Progenitor cell of endocrine pancreas (in vitro differentiated cells): ENCODE measurements at regions not wholly inside any gene's neighbourhood (a gene's known extent, or its start where the extent isn't known, plus 50 kb on each side); places are given as distances from the start of the nearest gene placed in this dataset.

ENCODE experiments used
- DNase-seq: peaks from one replicate; pipeline ENCODE4 v3.0.0; 2021; ENCODE audit warnings: low spot score; ENCODE audit not compliant: unreplicated experiment
- H3K27ac Mint-ChIP-seq: 2 replicates; pipeline ENCODE4 v1.8.0; 2021; ENCODE audit warnings: mild to moderate bottlenecking, moderate library complexity, mixed read lengths
- H3K27me3 Mint-ChIP-seq: 2 replicates; pipeline ENCODE4 v1.8.0; 2021; ENCODE audit warnings: mixed read lengths
- H3K36me3 Mint-ChIP-seq: 2 replicates; pipeline ENCODE4 v1.8.0; 2022; ENCODE audit warnings: mixed read lengths; ENCODE audit not compliant: insufficient read depth
- H3K4me1 Mint-ChIP-seq: 2 replicates; pipeline ENCODE4 v1.8.0; 2021; ENCODE audit warnings: low read depth, mixed read lengths
- H3K4me3 Mint-ChIP-seq: 2 replicates; pipeline ENCODE4 v1.8.0; 2021; ENCODE audit warnings: low read depth, mild to moderate bottlenecking, moderate library complexity, mixed read lengths
- H3K9me3 Mint-ChIP-seq: 2 replicates; pipeline ENCODE4 v1.8.0; 2021; ENCODE audit warnings: low read depth, mixed read lengths
- TF ChIP-seq, protein P1 (sequence below): fragments of 200-600 bp; sonication (generic); IDR thresholded peaks from one replicate; pipeline ENCODE4 v1.5.0; 2021; ENCODE audit warnings: antibody characterized with exemption, mild to moderate bottlenecking; ENCODE audit not compliant: unreplicated experiment

DNA sequence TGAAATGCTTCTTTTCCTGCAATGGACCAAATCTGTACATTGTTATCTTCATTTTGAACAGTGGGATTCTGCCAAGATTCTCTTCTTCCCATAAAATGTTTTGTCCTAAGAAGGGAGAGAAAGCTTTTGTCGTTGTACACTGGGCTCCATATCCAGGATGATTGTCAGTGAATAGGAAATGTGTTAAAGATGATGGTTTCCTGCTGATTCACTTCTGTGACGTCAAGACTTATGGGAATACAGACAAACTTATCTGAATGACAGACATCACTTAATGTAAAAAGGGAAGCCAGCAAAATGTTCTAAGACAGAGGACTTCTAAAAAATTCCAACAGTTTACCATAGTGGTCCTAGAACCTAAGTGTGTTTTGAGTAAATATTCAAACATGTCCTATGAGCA, 53.7 kb upstream of the HPF1 start:
- H3K4me3 Mint-ChIP-seq: no peak overlapping the region
- H3K27ac Mint-ChIP-seq: no peak overlapping the region
- no peak for DNase-seq
- peaks cover 8% of the 10 kb centered on the region for H3K27me3 Mint-ChIP-seq
- H3K36me3 Mint-ChIP-seq: no peaks in the 10 kb centered on the region
- H3K9me3 Mint-ChIP-seq: no peaks in the 10 kb centered on the region
- no peaks in the 10 kb centered on the region for H3K4me1 Mint-ChIP-seq
- TF ChIP-seq, protein P1, sequence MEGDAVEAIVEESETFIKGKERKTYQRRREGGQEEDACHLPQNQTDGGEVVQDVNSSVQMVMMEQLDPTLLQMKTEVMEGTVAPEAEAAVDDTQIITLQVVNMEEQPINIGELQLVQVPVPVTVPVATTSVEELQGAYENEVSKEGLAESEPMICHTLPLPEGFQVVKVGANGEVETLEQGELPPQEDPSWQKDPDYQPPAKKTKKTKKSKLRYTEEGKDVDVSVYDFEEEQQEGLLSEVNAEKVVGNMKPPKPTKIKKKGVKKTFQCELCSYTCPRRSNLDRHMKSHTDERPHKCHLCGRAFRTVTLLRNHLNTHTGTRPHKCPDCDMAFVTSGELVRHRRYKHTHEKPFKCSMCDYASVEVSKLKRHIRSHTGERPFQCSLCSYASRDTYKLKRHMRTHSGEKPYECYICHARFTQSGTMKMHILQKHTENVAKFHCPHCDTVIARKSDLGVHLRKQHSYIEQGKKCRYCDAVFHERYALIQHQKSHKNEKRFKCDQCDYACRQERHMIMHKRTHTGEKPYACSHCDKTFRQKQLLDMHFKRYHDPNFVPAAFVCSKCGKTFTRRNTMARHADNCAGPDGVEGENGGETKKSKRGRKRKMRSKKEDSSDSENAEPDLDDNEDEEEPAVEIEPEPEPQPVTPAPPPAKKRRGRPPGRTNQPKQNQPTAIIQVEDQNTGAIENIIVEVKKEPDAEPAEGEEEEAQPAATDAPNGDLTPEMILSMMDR: no peak

DNA sequence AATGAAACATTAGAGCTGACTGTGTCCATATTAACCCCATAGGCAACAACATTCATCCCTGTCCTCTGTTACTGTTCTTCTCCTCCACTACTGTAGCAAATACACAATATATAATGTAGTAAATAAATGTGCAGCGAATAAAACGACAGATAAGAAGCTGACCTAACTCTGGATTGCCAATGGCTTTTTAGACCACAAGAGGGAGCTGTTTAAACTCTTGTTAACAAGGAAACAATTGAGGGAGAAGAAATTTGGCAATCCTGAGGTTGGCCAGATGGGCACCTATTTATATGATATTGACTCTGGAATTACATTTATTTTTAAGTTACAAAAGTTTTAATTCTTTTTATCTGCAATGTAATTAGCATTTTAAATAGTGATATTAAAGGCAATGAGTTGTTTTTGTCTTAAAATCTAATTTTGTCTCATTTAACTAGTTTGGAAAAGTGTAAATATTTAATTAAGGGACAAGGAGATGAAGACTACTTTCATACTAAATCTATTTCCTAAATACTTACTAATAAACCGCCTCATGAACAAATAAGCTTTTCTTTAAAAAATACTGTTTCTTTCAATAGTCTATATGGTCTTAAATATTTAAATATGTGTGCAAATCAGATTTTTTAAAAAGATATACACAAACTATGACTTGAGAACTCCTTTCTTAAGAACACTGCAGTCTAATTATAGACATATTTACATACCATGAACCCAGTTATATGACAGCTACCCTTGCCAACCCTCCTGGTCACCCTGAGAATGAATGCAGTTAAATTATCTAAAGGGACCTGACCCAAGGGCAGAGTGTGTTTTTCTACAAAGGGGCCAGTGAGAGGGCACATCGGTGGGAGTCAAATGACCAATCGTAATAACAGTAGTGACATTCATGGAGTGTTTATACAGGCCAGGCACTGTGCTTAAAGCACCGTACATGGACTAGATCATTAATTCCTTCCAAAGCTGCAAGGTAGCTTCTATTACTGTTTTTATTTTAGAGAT, 52.9 kb upstream of the HPF1 start:
- Mint-ChIP-seq H3K36me3 (no peaks in the 10 kb centered on the region), H3K27ac (no peak overlapping the region), H3K4me3 (no peak overlapping the region), H3K27me3 (peaks cover 3% of the 10 kb centered on the region), H3K4me1 (no peaks in the 10 kb centered on the region), H3K9me3 (no peaks in the 10 kb centered on the region)
- peak; percentile 10 for DNase-seq
- TF ChIP-seq, protein P1: peak; percentile 92

DNA sequence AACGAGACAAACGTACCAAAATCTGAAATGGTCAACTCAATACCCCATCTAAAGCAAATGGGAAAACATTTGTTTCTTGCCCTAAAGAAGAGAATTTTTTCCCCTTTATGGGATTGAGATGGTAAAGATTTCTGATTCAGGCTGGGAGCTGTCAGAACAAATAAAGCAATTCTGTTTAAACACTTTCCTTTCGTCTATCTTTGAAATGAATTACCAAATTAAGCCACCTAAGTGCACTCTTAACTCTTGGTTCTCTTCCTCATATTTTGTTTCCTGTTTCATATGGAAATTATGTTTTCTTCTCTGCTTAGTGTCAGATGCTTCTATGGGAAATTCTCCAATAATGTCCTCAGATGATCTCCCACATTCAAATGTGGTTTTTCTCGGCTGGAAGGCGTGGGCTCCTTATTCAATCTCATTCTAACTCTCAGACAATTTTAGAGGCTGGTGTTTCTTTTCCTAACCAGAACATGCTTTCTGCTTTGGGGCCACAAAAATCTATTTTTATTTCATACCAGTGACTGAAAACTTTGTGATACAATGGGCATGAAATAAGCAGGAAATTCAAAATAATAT, 50.3 kb upstream of the HPF1 start:
- H3K4me3 Mint-ChIP-seq: no peak overlapping the region
- TF ChIP-seq, protein P1: no peak
- no peak overlapping the region for H3K27ac Mint-ChIP-seq
- no peaks in the 10 kb centered on the region for H3K4me1 Mint-ChIP-seq
- no peaks in the 10 kb centered on the region for H3K36me3 Mint-ChIP-seq
- H3K27me3 Mint-ChIP-seq: no peaks in the 10 kb centered on the region
- H3K9me3 Mint-ChIP-seq: no peaks in the 10 kb centered on the region
- no peak for DNase-seq
